HG02970 (cell line): ENCODE measurements at regions not wholly inside any gene's neighbourhood (a gene's known extent, or its start where the extent isn't known, plus 50 kb on each side); places are given as distances from the start of the nearest gene placed in this dataset.

Experiments used
- ATAC-seq: cut with Tn5 transposase; IDR thresholded peaks from one replicate; pipeline ENCODE4 v1.9.1; 2021; ENCODE audit warnings: mild to moderate bottlenecking, moderate library complexity, moderate number of reproducible peaks; ENCODE audit not compliant: unreplicated experiment, low FRiP score

GRCh38 chr12:98045395-98045794 lies 470.0 kb upstream of the TMPO start:
- ATAC-seq, result no peak

GRCh38 chr12:98048326-98048725 lies 467.1 kb upstream of the TMPO start:
- ATAC-seq, result no peak

- no peak for ATAC-seq
These were observed 462.2 kb upstream of the TMPO start for GRCh38 chr12:98053202-98053601.

GRCh38 chr12:98057701-98058100 lies 457.7 kb upstream of the TMPO start:
- ATAC-seq, result no peak

GRCh38 chr12:98058213-98058612 lies 457.2 kb upstream of the TMPO start:
- no peak for ATAC-seq

GRCh38 chr12:98058838-98059237 lies 456.6 kb upstream of the TMPO start:
- no peak for ATAC-seq

GRCh38 chr12:98059659-98060343 lies 455.6 kb upstream of the TMPO start:
- ATAC-seq, result no peak

- no peak for ATAC-seq
These were observed 455.0 kb upstream of the TMPO start for GRCh38 chr12:98060411-98060810.

- no peak for ATAC-seq
These were observed 452.7 kb upstream of the TMPO start for GRCh38 chr12:98062464-98063245.

- ATAC-seq, result no peak
These were observed 450.9 kb upstream of the TMPO start for GRCh38 chr12:98064501-98064900.

GRCh38 chr12:98067795-98068194 lies 447.6 kb upstream of the TMPO start:
- no peak for ATAC-seq

GRCh38 chr12:98073610-98074009 lies 441.8 kb upstream of the TMPO start:
- ATAC-seq, result no peak

GRCh38 chr12:98074286-98074685 lies 441.1 kb upstream of the TMPO start:
- ATAC-seq, result no peak

GRCh38 chr12:98084391-98084790 lies 431.0 kb upstream of the TMPO start:
- no peak for ATAC-seq

GRCh38 chr12:98085046-98085755 lies 430.2 kb upstream of the TMPO start:
- no peak for ATAC-seq

GRCh38 chr12:98090731-98091130 lies 424.7 kb upstream of the TMPO start:
- no peak for ATAC-seq

- ATAC-seq, result no peak
These were observed 419.0 kb upstream of the TMPO start for GRCh38 chr12:98096436-98096835.

- ATAC-seq, result no peak
These were observed 409.2 kb upstream of the TMPO start for GRCh38 chr12:98106031-98106683.

- no peak for ATAC-seq
These were observed 406.1 kb upstream of the TMPO start for GRCh38 chr12:98109266-98109665.

- ATAC-seq, result no peak
These were observed 404.9 kb upstream of the TMPO start for GRCh38 chr12:98110536-98110935.

GRCh38 chr12:98113548-98113947 lies 401.8 kb upstream of the TMPO start:
- no peak for ATAC-seq
